HG02759 (cell line): ENCODE measurements at regions not wholly inside any gene's neighbourhood (a gene's known extent, or its start where the extent isn't known, plus 50 kb on each side); places are given as distances from the start of the nearest gene placed in this dataset.
"Not testable (repeated sequence)": the region's sequence is repeated elsewhere in the genome, so short reads cannot be mapped to it uniquely, and the experiment has no call there.

Source experiments
- ATAC-seq: cut with Tn5 transposase; IDR thresholded peaks from one replicate; pipeline ENCODE4 v1.9.1; 2021; ENCODE audit warnings: mild to moderate bottlenecking, moderate library complexity; ENCODE audit not compliant: unreplicated experiment

DNA sequence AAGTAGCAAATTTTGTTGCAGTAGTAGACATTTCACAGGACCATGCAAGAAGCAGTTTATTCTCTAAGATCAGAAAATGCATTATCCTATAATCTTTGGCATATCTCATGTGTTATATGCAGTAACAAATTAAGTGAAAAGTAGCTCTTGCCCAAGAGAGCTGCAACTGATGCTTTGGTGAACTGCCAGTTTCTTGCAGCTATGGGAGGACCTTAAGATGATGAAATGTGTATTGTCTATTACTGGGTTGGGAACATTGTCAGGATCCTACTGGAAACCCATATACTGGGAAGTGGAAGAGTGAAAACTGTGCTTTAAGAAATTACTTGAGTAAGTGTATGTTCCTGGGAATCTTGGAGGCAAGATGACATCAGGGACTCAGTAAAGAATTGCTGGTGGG lies 238.8 kb downstream of the DACT1 start:
- no peak for ATAC-seq

- ATAC-seq: no peak
Observed at GRCh38 chr14:58878439-58879139, 240.8 kb downstream of the DACT1 start.

DNA sequence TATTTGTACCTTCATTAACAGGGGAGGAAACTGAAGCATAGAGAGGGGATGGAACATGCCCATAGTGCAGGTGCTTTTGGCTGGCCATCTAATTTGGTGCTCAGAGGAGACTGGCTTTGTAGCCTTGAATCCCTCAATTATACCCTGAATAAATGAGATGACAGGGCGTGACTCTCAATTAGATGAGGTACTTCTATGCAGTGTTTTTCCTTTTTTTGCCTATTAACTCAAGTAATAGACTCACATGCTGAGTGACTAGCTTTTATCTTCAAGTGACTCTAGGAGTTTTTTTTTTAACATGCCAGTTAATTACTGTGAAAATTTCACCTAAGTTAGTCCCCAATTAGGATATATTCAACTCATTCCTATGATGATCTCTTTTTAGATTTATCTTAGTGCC lies 243.7 kb downstream of the DACT1 start:
- ATAC-seq: no peak

DNA sequence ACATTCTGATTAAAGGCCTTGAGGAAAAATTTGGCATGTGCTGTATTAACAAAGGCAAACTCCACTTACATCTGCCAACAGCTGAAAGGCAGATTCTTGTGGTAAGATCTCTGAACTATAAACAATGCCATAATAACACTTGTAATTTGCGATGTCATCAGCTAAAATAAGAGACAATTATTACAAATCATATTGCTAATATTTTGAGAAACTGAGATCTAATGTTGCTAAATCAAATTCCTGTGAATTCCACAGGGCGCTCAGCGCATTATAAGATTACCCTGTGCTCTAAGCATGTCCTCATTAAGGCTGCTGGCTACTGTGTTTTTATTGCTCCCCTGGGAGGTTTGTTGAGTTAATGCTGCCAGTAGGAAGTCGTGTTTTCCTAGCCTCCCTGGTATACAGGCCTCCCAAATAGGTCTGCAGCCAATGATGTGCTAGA lies 244.8 kb downstream of the DACT1 start:
- no peak for ATAC-seq

DNA sequence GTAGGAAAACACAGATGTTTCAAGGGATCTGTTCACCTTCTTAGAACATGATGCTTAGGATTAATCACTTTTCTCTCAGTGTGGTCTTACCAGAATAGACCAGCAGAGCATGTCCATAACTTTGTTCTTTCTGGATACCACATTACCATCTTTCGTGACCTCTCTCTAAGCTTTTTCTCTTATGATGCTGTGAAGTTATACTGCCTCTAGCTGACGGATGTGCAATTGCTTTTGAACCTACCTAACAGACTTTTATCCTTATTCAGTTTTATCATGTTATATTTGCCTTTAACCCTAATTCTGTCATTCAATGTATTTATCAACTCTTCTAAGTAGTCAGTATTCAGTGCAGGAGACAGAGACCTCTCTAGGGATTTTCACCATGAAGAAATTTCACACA lies 246.7 kb downstream of the DACT1 start:
- ATAC-seq: no peak

DNA sequence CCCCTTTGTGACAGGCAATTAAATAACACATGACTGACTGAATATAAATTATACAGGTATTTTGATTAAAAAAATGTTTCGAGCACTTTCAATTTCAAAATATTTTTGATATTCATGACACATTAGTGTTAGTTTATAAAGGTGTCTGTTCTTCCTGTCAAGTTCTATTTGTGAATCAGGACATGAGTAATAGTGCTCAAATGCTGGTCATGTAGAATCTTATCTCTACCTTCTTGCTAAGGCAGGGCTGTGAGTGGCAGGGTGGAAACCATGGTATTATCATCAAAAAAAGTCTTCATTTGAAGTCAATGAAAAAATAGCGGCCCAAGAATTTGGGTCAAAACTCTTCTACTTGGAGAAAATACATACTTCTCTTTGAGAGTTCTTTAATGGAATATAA lies 250.2 kb downstream of the DACT1 start:
- ATAC-seq: no peak

DNA sequence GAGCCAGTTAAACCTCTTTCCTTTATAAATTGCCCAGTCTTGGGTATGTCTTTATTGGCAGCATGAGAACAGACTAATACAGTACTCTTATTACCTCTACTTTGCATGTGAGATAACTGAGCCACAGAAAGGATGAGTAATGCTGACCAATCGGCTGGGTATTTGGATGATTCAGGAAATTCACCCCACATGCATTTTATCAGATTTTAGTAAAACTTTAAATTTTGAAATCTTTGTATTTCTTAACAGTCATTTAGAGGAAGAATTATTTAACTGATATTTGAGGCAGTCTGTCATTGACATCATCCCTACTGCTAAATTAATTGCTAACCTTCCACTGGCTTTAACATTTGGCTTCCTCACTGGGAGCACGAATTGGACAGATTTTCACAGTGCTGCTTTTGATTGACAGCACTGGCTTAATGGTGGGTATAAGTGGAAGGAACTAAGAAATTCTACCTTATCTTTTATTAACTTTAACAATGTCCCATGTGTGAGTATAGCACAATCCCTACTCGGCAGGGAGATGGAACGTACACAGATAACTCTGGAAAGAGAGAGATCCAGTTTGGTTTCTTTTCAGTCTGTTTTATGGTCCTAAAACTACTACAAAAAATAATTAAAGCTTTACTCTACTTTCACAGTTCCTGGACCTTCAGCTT lies 261.0 kb downstream of the DACT1 start:
- ATAC-seq: no peak

- ATAC-seq: no peak
Observed at GRCh38 chr14:58899317-58899713, 261.6 kb downstream of the DACT1 start.

DNA sequence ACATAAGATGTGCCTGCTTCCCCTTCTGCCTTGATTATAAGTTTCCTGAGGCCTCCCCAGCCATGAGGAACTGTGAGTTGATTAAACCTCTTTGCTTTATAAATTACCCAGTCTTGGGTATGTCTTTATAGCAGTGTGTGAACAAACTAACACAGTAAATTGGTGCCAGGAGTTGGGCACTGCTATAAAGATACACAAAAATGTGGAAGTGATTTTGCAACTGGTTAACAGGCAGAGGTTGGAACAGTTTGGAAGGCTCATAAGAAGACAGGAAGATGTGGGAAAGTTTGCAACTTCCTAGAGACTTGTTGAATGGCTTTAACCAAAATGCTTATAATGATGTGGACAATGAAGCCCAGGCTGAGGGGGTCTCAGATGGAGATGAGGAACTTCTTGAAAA lies 264.1 kb downstream of the DACT1 start:
- ATAC-seq: no peak

- no peak for ATAC-seq
Observed at GRCh38 chr14:58904776-58905175, 267.0 kb downstream of the DACT1 start.

DNA sequence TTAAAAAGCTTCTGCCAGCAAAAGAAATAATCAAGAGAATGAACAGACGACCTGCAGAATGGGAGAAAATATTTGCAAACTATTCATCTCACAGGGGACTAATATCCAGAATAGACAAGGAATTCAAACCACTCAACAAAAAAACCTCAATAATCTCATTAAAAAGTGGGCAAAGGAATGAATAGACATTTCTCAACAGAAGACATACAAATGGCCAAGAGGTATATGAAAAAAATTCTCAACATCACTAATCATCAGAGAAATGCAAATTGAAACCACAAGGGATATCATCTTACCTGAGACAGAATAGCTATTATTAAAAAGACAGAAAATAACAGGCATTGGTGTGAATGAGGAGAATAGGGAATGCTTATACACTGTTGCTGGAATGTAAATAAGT lies 270.0 kb downstream of the DACT1 start:
- ATAC-seq: no peak

- no peak for ATAC-seq
Observed at GRCh38 chr14:58912287-58912686, 274.5 kb downstream of the DACT1 start.

DNA sequence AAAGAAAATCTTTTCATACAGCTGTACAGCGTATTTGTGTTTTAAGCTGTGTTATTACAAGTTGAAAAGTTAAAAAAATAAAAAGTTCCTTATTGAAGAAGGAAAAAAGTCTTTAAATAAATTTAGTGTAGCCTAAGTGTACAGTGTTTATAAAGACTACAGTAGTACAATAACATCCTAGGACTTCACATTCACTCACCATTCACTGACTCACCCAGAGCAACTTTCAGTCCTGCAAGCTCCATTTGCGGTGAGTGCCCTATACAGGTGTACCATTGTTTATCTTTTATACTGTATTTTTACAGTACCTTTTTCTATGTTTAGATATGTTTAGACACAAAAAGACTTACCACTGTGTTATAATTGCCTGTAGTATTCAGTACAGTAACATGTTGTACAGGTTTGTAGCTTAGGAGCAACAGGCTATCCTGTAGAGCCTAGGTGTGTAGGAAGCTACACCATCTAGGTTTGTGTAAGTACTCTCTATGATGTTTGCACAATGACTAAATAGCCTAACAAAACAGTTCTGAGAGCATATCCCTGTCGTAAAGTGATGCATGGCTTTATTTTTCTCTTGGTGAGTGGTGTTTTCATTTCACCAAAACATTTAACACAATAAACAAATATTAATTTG lies 275.2 kb downstream of the DACT1 start:
- ATAC-seq: no peak

DNA sequence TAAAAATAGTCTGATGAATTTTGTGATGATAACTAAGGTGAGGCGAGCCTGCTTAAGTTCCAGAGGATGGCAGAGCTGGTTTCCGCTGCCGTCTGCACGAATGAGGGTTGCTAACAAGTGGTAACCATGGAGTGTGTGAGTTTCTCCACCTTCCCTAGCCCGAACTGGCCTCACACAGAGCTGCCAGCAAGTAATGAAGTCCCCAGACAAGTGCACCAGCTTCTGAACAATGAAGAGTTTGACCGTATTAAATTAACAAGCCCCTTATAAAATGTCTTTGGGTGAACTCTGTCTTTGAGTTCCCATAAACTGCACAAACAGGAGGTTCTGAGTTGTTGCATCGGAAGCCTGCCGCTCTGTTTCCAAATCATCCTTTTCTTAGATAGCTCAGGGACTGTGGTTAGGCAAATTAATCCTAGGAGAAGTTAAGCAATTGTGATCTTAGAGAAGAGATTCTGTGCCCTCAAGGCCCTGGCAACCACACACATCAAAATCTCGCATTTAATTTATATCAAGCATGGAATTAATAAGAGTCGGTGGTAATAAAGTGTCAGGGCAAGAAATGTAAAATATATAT lies 274.1 kb upstream of the DAAM1 start:
- no peak for ATAC-seq

GRCh38 chr14:58915646-58916045 lies 272.8 kb upstream of the DAAM1 start:
- ATAC-seq: no peak

DNA sequence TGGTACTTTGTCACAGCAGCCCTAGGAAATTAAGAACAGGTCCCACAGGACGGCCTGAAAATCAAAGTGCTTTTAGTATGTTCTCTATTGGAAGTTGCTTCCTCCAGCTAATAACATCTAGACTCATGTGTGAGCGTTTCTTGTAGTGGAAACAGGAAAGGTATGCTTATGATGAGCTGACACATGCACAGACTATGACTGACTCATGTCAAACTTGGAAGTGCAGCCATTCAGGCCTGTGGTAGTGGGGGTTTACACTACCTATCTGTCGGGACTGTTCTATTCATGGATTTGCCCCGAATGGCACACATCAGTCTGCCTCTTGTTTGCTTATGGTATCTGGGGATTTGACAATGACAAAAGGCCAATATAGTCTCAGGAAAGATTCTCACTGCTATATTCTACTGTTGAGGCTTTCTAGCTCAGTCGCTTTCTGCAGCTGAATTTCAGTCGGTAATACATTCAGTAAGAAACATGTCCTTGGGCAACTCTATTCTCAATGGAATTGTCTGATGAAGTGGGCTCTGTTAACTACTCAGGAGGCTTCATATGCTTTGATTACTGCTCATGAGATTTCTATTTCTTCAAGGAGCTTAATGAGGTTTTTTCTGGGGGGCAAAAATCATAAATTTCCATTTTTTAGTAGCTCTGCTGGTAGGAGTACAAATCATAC lies 270.3 kb upstream of the DAAM1 start:
- no peak for ATAC-seq

DNA sequence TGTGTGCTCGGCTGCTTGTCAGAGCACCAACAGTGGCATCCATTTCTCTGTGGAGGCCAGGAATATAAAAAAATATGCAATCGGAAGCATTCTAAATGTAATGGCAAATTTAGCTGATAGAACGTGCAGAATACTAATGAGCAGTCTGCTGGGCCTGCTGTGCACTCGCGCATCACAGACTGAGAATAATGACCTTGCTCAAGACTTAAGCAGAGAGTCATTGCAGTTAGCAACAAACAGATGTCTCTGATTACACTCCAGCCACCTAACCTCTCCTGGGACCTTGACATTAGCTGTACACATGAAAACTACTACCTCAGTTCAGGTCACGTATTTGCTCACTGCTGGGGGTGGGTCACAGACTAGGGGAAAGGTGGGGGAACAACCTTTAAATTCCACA lies 269.2 kb upstream of the DAAM1 start:
- ATAC-seq: no peak

GRCh38 chr14:58920230-58920629 lies 268.2 kb upstream of the DAAM1 start:
- ATAC-seq: no peak

- ATAC-seq: not testable (repeated sequence)
Observed at GRCh38 chr14:58922201-58922940, 266.1 kb upstream of the DAAM1 start.

- ATAC-seq: no peak
Observed at GRCh38 chr14:58923751-58924405, 264.6 kb upstream of the DAAM1 start.
